ENCODE measurements at regions not wholly inside any gene's neighbourhood (a gene's known extent, or its start where the extent isn't known, plus 50 kb on each side); places are given as distances from the start of the nearest gene placed in this dataset.

GRCh38 chr2:144967961-144968360, 448.0 kb upstream of the ZEB2 start:
- no peak overlapping the region for H3K18ac ChIP-seq (ENCODE audit: insufficient read length, low read depth, low read length)
- H3K23ac ChIP-seq (ENCODE audit: insufficient read length, low read depth, low read length), result no peak overlapping the region
- H3K4me2 ChIP-seq (ENCODE audit: insufficient read depth, insufficient read length, low read length), result no peak overlapping the region
- no peak overlapping the region for H2BK20ac ChIP-seq (ENCODE audit: low read depth, low read length, poor library complexity, severe bottlenecking)
- no peak overlapping the region for H3K9ac ChIP-seq (ENCODE audit: extremely low read depth, insufficient read length, low read length)
- H3K27ac ChIP-seq (ENCODE audit: insufficient read length, low read depth, low read length), result no peak overlapping the region
- H3K23me2 ChIP-seq (ENCODE audit: insufficient read length, low read depth, low read length, poor library complexity, severe bottlenecking), result no peaks in the 10 kb centered on the region
- H3K79me2 ChIP-seq (ENCODE audit: insufficient read depth, low read length), result no peaks in the 10 kb centered on the region
- H3K27me3 Mint-ChIP-seq (ENCODE audit: low read depth), result no peaks in the 10 kb centered on the region; the same call in 1 of the 2 replicates
- no peaks in the 10 kb centered on the region for H3K79me1 ChIP-seq (ENCODE audit: insufficient read depth, low read depth, low read length, poor library complexity, severe bottlenecking)
- no peak overlapping the region for H3K27ac Mint-ChIP-seq
- no peak overlapping the region for H3K56ac ChIP-seq (ENCODE audit: insufficient read length, low read depth, low read length)
- peaks cover 49 to 61% of the 10 kb centered on the region in 2 experiments for H3K9me3 Mint-ChIP-seq
- peaks cover 6% of the 10 kb centered on the region for H3K9me3 ChIP-seq (ENCODE audit: control insufficient read depth, low read depth, low read length)
- no peak overlapping the region for H3K4ac ChIP-seq (ENCODE audit: low read depth, low read length)
- no peaks in the 10 kb centered on the region for H3K4me1 ChIP-seq (ENCODE audit: insufficient read depth, low read length)
- H3K27me3 ChIP-seq (ENCODE audit: insufficient read depth, low read length), result no peaks in the 10 kb centered on the region
- H3K36me3 Mint-ChIP-seq (ENCODE audit: insufficient read depth in 1 of 3, low read depth in 3 of 3), result peaks cover 32 to 65% (median 42%) of the 10 kb centered on the region in 3 experiments
- no peak overlapping the region for H4K8ac ChIP-seq (replicated peaks; ENCODE audit: insufficient read length, low read depth, low read length)
- H4K91ac ChIP-seq (ENCODE audit: insufficient read length, low read depth, low read length), result no peak overlapping the region
- H2BK15ac ChIP-seq (ENCODE audit: low read depth, low read length), result no peak overlapping the region
- WGBS (ENCODE audit: extremely low coverage, insufficient read length, low lambda C conversion rate), result no CpG with 5 or more reads among the region's 2 CpGs
- H4K5ac ChIP-seq (ENCODE audit: insufficient read length, low read depth, low read length), result no peak overlapping the region
- TF ChIP-seq CTCF (conservative IDR thresholded peaks at IDR 0.05), result no peak
- H2AFZ ChIP-seq (ENCODE audit: low read length), result no peak overlapping the region
- no peak overlapping the region for H3T11ph ChIP-seq (ENCODE audit: low read length)
- H2BK12ac ChIP-seq (ENCODE audit: insufficient read length, low read depth, low read length), result no peak overlapping the region
- H3K4me3 Mint-ChIP-seq, result no peak overlapping the region
- DNase-seq, result no peak
- no peak overlapping the region for H2AK5ac ChIP-seq (ENCODE audit: insufficient read length, low read length)
- no peaks in the 10 kb centered on the region for H3K4me1 Mint-ChIP-seq
- H2BK120ac ChIP-seq (ENCODE audit: low read depth, low read length, poor library complexity, severe bottlenecking), result no peak overlapping the region
- no peak overlapping the region for H3K14ac ChIP-seq (ENCODE audit: insufficient read depth, low read length)
- no peaks in the 10 kb centered on the region for H4K20me1 ChIP-seq (ENCODE audit: control insufficient read depth, insufficient read depth, insufficient read length)
- no peak overlapping the region for H2BK5ac ChIP-seq (ENCODE audit: insufficient read length, low read length)
